Neural cell (in vitro differentiated cells): ENCODE measurements at regions not wholly inside any gene's neighbourhood (a gene's known extent, or its start where the extent isn't known, plus 50 kb on each side); places are given as distances from the start of the nearest gene placed in this dataset.
A peak's percentile ranks its signal among the peaks of the same experiment; 100 is the strongest.

Experiments used
- H2AFZ ChIP-seq: fragments of 200-600, 300-800 bp; sonication (generic), shearing (Covaris generic); 2 replicates; pipeline ENCODE4 v1.6.0; 2014; ENCODE audit warnings: low read depth, mild to moderate bottlenecking, antibody characterized with exemption, low read length, moderate library complexity
- H3F3A ChIP-seq: fragments of 200-600 bp; shearing (Covaris generic); 2 replicates; pipeline ENCODE4 v1.6.1; 2016; ENCODE audit warnings: mild to moderate bottlenecking, moderate library complexity, mixed read lengths, antibody characterized with exemption, low read length; ENCODE audit not compliant: insufficient read depth, poor library complexity, severe bottlenecking
- H3K27ac ChIP-seq: fragments of 200-600, 300-800 bp; sonication (generic), shearing (Covaris generic); 2 replicates; pipeline ENCODE4 v1.5.1; 2014; ENCODE audit warnings: mild to moderate bottlenecking, low read length, moderate library complexity
- H3K27me3 ChIP-seq: fragments of 300-800, 200-600 bp; sonication (generic), shearing (Covaris generic); 2 replicates; pipeline ENCODE4 v1.6.0; 2014; ENCODE audit warnings: mild to moderate bottlenecking, low read depth, low read length, moderate library complexity; ENCODE audit not compliant: insufficient read depth
- H3K36me3 ChIP-seq: fragments of 300-800, 200-600 bp; sonication (generic), shearing (Covaris generic); 2 replicates; pipeline ENCODE4 v1.5.1; 2014; ENCODE audit warnings: mild to moderate bottlenecking, antibody characterized with exemption, low read length, moderate library complexity; ENCODE audit not compliant: insufficient read depth
- H3K4me2 ChIP-seq: fragments of 300-800, 200-600 bp; sonication (generic), shearing (Covaris generic); 2 replicates; pipeline ENCODE4 v1.6.0; 2014; ENCODE audit warnings: mild to moderate bottlenecking, low read length
- H3K4me3 ChIP-seq: fragments of 300-800, 200-600 bp; sonication (generic), shearing (Covaris generic); 2 replicates; pipeline ENCODE4 v1.5.1; 2014; ENCODE audit warnings: mild to moderate bottlenecking, low read length, moderate library complexity
- H3K79me2 ChIP-seq: fragments of 200-600 bp; shearing (Covaris generic); replicated peaks from 2 replicates; pipeline ENCODE4 v1.6.0; 2014; ENCODE audit warnings: mild to moderate bottlenecking, low read length, moderate library complexity; ENCODE audit not compliant: insufficient read depth
- H3K9ac ChIP-seq: fragments of 300-800, 200-600 bp; sonication (generic), shearing (Covaris generic); 2 replicates; pipeline ENCODE4 v1.6.1; 2016; ENCODE audit warnings: mild to moderate bottlenecking, low read length, mixed read lengths
- H3K9me2 ChIP-seq: fragments of 200-600 bp; shearing (Covaris generic); 2 replicates; pipeline ENCODE4 v1.6.1; 2016; ENCODE audit warnings: mild to moderate bottlenecking, low read length, mixed read lengths; ENCODE audit not compliant: insufficient read depth
- H3K9me3 ChIP-seq: fragments of 200-600, 300-800 bp; sonication (generic), shearing (Covaris generic); 2 replicates; pipeline ENCODE4 v1.6.1; 2016; ENCODE audit warnings: mild to moderate bottlenecking, mixed run types, low read length, moderate library complexity, mixed read lengths
- H4K20me1 ChIP-seq: fragments of 200-600 bp; shearing (Covaris generic); 2 replicates; pipeline ENCODE4 v1.6.1; 2016; ENCODE audit warnings: mild to moderate bottlenecking, mixed run types; ENCODE audit not compliant: insufficient read depth
- EP300 ChIP-seq: fragments of 450-650 bp; conservative IDR thresholded peaks from 2 replicates; pipeline ENCODE4 v1.6.1; 2014; ENCODE audit warnings: antibody characterized with exemption, mild to moderate bottlenecking, moderate library complexity; ENCODE audit not compliant: poor library complexity, severe bottlenecking
- EZH2 ChIP-seq: fragments of 200-600, 300-800 bp; shearing (Covaris generic), sonication (generic); IDR thresholded peaks from 2 replicates; pipeline ENCODE4 v1.6.1; 2014; ENCODE audit warnings: antibody characterized with exemption, low read length, borderline replicate concordance, mild to moderate bottlenecking; ENCODE audit not compliant: insufficient read depth, poor library complexity, severe bottlenecking
- MXI1 ChIP-seq: fragments of 450-650 bp; conservative IDR thresholded peaks from 2 replicates; pipeline ENCODE4 v1.6.1; 2014; ENCODE audit warnings: antibody characterized with exemption, mild to moderate bottlenecking; ENCODE audit not compliant: poor library complexity, severe bottlenecking
- POLR2AphosphoS5 ChIP-seq: IDR thresholded peaks from 2 replicates; pipeline ENCODE4 v1.6.1; 2012
- RAD21 ChIP-seq: fragments of 450-650 bp; conservative IDR thresholded peaks from 2 replicates; pipeline ENCODE4 v1.6.1; 2014; ENCODE audit warnings: antibody characterized with exemption, mild to moderate bottlenecking, moderate library complexity
- SMC3 ChIP-seq: fragments of 450-650 bp; conservative IDR thresholded peaks from 2 replicates; pipeline ENCODE4 v1.6.1; 2014; ENCODE audit warnings: antibody characterized with exemption, mild to moderate bottlenecking, moderate library complexity; ENCODE audit not compliant: poor library complexity
- TAF1 ChIP-seq: IDR thresholded peaks from 2 replicates; pipeline ENCODE4 v1.6.1; 2012; ENCODE audit warnings: low read depth
- TF ChIP-seq, protein P1 (sequence below): IDR thresholded peaks from 2 replicates; pipeline ENCODE4 v1.6.1; 2012; ENCODE audit warnings: borderline replicate concordance
- TF ChIP-seq, protein P2 (sequence below): fragments of 450-650 bp; IDR thresholded peaks from 2 replicates; pipeline ENCODE4 v1.5.1; 2014; ENCODE audit warnings: antibody characterized with exemption, mild to moderate bottlenecking, moderate library complexity; ENCODE audit not compliant: poor library complexity, severe bottlenecking

DNA sequence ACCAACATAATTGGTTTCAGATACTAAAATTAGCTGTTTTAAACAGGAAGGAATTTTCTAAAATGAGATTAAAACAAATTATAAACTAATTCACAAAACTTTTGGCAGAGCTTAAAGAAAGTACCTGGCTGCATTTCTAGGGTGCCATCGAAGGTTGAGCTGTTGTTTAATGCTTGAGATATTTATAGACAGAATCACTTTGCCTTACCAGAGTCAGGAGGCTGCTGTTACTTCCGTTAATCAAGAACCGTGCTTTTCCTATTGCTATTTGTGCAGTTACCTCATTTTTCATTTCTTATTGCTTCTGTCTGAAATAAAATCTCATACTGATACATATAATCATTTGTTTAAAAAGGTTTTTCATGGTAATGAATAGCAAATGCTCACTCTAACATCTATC, 242.9 kb downstream of the TECRL start:
- Histone ChIP-seq H3K9me2 (no peaks in the 10 kb centered on the region), H2AFZ (no peak overlapping the region), H3K27me3 (no peaks in the 10 kb centered on the region), H3K9ac (no peak overlapping the region), H3K79me2 (no peaks in the 10 kb centered on the region), H4K20me1 (no peaks in the 10 kb centered on the region), H3F3A (no peaks in the 10 kb centered on the region), H3K4me3 (no peak overlapping the region), H3K27ac (no peak overlapping the region), H3K36me3 (no peaks in the 10 kb centered on the region), H3K4me2 (no peak overlapping the region), H3K9me3 (no peaks in the 10 kb centered on the region)
- TF ChIP-seq MXI1 (no peak), SMC3 (no peak), RAD21 (no peak), EZH2 (no peak), TAF1 (no peak), EP300 (no peak), POLR2AphosphoS5 (no peak)
- TF ChIP-seq, protein P1, sequence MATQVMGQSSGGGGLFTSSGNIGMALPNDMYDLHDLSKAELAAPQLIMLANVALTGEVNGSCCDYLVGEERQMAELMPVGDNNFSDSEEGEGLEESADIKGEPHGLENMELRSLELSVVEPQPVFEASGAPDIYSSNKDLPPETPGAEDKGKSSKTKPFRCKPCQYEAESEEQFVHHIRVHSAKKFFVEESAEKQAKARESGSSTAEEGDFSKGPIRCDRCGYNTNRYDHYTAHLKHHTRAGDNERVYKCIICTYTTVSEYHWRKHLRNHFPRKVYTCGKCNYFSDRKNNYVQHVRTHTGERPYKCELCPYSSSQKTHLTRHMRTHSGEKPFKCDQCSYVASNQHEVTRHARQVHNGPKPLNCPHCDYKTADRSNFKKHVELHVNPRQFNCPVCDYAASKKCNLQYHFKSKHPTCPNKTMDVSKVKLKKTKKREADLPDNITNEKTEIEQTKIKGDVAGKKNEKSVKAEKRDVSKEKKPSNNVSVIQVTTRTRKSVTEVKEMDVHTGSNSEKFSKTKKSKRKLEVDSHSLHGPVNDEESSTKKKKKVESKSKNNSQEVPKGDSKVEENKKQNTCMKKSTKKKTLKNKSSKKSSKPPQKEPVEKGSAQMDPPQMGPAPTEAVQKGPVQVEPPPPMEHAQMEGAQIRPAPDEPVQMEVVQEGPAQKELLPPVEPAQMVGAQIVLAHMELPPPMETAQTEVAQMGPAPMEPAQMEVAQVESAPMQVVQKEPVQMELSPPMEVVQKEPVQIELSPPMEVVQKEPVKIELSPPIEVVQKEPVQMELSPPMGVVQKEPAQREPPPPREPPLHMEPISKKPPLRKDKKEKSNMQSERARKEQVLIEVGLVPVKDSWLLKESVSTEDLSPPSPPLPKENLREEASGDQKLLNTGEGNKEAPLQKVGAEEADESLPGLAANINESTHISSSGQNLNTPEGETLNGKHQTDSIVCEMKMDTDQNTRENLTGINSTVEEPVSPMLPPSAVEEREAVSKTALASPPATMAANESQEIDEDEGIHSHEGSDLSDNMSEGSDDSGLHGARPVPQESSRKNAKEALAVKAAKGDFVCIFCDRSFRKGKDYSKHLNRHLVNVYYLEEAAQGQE: no peak
- TF ChIP-seq, protein P2, sequence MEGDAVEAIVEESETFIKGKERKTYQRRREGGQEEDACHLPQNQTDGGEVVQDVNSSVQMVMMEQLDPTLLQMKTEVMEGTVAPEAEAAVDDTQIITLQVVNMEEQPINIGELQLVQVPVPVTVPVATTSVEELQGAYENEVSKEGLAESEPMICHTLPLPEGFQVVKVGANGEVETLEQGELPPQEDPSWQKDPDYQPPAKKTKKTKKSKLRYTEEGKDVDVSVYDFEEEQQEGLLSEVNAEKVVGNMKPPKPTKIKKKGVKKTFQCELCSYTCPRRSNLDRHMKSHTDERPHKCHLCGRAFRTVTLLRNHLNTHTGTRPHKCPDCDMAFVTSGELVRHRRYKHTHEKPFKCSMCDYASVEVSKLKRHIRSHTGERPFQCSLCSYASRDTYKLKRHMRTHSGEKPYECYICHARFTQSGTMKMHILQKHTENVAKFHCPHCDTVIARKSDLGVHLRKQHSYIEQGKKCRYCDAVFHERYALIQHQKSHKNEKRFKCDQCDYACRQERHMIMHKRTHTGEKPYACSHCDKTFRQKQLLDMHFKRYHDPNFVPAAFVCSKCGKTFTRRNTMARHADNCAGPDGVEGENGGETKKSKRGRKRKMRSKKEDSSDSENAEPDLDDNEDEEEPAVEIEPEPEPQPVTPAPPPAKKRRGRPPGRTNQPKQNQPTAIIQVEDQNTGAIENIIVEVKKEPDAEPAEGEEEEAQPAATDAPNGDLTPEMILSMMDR: no peak

DNA sequence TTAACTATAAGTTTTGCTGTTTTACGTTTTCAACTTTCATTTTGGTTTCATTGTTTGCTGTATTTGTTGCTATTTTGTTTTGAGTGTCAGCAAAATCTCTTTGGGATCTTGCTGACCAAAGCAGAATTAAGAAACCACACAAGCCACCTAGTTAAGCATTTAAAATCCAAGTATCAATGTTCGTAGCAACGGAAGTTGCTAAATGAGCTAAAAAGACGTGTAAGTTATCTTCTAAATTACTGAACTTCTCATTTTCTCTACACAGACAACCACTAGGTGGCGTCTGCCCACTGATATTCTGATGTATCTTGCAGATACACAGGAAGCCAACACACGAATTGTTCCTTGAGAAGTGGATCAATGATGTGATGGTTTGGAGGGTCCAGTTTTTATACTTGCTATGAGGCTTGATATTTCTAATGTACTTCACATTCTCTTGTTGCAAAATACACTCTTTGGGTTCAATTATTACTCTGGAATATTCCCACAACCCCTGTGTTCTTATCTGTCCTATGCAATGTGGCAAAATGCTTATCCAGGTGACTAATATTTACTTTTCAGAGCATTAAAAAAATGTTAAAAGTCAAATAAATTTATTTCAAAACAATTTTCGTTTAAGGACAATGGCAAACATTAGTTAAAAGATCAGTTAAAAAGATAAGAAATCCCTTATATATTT, 250.5 kb downstream of the TECRL start:
- Histone ChIP-seq H2AFZ (no peak overlapping the region), H3K4me2 (no peak overlapping the region)

More for the DNA sequence above, 250.5 kb downstream of the TECRL start:
- Histone ChIP-seq H3K36me3 (no peaks in the 10 kb centered on the region), H3K4me3 (no peak overlapping the region), H3K79me2 (no peaks in the 10 kb centered on the region), H3K9me2 (peaks cover 3% of the 10 kb centered on the region), H4K20me1 (no peaks in the 10 kb centered on the region), H3F3A (no peaks in the 10 kb centered on the region), H3K27ac (no peak overlapping the region), H3K9me3 (no peaks in the 10 kb centered on the region), H3K27me3 (no peaks in the 10 kb centered on the region), H3K9ac (no peak overlapping the region)
- TF ChIP-seq RAD21 (peak; percentile 70), EP300 (no peak), SMC3 (peak; percentile 73)
- TF ChIP-seq, protein P2: peak; percentile 71
